ENCODE measurements at regions not wholly inside any gene's neighbourhood (a gene's known extent, or its start where the extent isn't known, plus 50 kb on each side); places are given as distances from the start of the nearest gene placed in this dataset.

GRCh38 chrY:19644889-19645638, 99.5 kb downstream of the KDM5D start:
- no peak for DNase-seq (ENCODE audit: low spot score in 2 of 2)
- Histone ChIP-seq H3K36me3 (no peaks in the 10 kb centered on the region), H3K9me3 (no peaks in the 10 kb centered on the region), H3K4me1 (no peaks in the 10 kb centered on the region), H3K27me3 (no peaks in the 10 kb centered on the region), H3K27ac (no peak overlapping the region), H3K4me3 (no peak overlapping the region)
- no peak for TF ChIP-seq POLR2A (IDR thresholded peaks at IDR 0.05)
- no peak for TF ChIP-seq EP300 (IDR thresholded peaks at IDR 0.05)
- TF ChIP-seq CTCF (IDR thresholded peaks at IDR 0.05): no peak
- no peak for TF ChIP-seq POLR2AphosphoS5 (IDR thresholded peaks at IDR 0.05)
- WGBS: no CpG with 5 or more reads among the region's 3 CpGs

GRCh38 chrY:19637651-19638347, 106.7 kb downstream of the KDM5D start:
- Histone ChIP-seq H3K27ac (no peak overlapping the region), H3K4me1 (no peaks in the 10 kb centered on the region), H3K9me3 (no peaks in the 10 kb centered on the region), H3K27me3 (no peaks in the 10 kb centered on the region), H3K36me3 (no peaks in the 10 kb centered on the region), H3K4me3 (no peak overlapping the region)
- no peak for DNase-seq (ENCODE audit: low spot score in 2 of 2)
- TF ChIP-seq POLR2AphosphoS5 (IDR thresholded peaks at IDR 0.05): no peak
- no peak for TF ChIP-seq EP300 (IDR thresholded peaks at IDR 0.05)
- TF ChIP-seq POLR2A (IDR thresholded peaks at IDR 0.05): no peak
- TF ChIP-seq CTCF (IDR thresholded peaks at IDR 0.05): no peak
- WGBS: no CpG with 5 or more reads among the region's 4 CpGs

- no peaks in the 10 kb centered on the region for H3K36me3 ChIP-seq
- TF ChIP-seq POLR2AphosphoS5 (IDR thresholded peaks at IDR 0.05) (no peak), CTCF (IDR thresholded peaks at IDR 0.05) (no peak), POLR2A (IDR thresholded peaks at IDR 0.05) (no peak), EP300 (IDR thresholded peaks at IDR 0.05) (no peak)
Measured at GRCh38 chrY:19628926-19629325, 115.6 kb downstream of the KDM5D start.

GRCh38 chrY:19622392-19622791, 122.1 kb downstream of the KDM5D start:
- no peaks in the 10 kb centered on the region for H3K4me1 ChIP-seq
- H3K36me3 ChIP-seq: no peaks in the 10 kb centered on the region
- no CpG with 5 or more reads among the region's 3 CpGs for WGBS
- DNase-seq (ENCODE audit: low spot score in 2 of 2): no peak
- no peaks in the 10 kb centered on the region for H3K27me3 ChIP-seq
- H3K9me3 ChIP-seq: no peaks in the 10 kb centered on the region
- H3K4me3 ChIP-seq: no peak overlapping the region
- H3K27ac ChIP-seq: no peak overlapping the region
- no peak for TF ChIP-seq POLR2AphosphoS5 (IDR thresholded peaks at IDR 0.05)
- TF ChIP-seq POLR2A (IDR thresholded peaks at IDR 0.05): no peak
- TF ChIP-seq EP300 (IDR thresholded peaks at IDR 0.05): no peak
- no peak for TF ChIP-seq CTCF (IDR thresholded peaks at IDR 0.05)

More at GRCh38 chrY:19628926-19629325, 115.6 kb downstream of the KDM5D start:
- DNase-seq (ENCODE audit: low spot score in 2 of 2): no peak
- no peak overlapping the region for H3K4me3 ChIP-seq
- no peaks in the 10 kb centered on the region for H3K27me3 ChIP-seq
- WGBS: no CpG with 5 or more reads among the region's 2 CpGs
- no peaks in the 10 kb centered on the region for H3K9me3 ChIP-seq
- no peak overlapping the region for H3K27ac ChIP-seq
- no peaks in the 10 kb centered on the region for H3K4me1 ChIP-seq

GRCh38 chrY:19621756-19622155, 122.8 kb downstream of the KDM5D start:
- no peak for DNase-seq (ENCODE audit: low spot score in 2 of 2)
- no peak overlapping the region for H3K27ac ChIP-seq
- H3K4me1 ChIP-seq: no peaks in the 10 kb centered on the region
- H3K4me3 ChIP-seq: no peak overlapping the region
- no peaks in the 10 kb centered on the region for H3K36me3 ChIP-seq
- no peaks in the 10 kb centered on the region for H3K27me3 ChIP-seq
- no peaks in the 10 kb centered on the region for H3K9me3 ChIP-seq
- no peak for TF ChIP-seq POLR2AphosphoS5 (IDR thresholded peaks at IDR 0.05)
- TF ChIP-seq CTCF (IDR thresholded peaks at IDR 0.05): no peak
- TF ChIP-seq EP300 (IDR thresholded peaks at IDR 0.05): no peak
- no peak for TF ChIP-seq POLR2A (IDR thresholded peaks at IDR 0.05)
